ENCODE measurements at regions not wholly inside any gene's neighbourhood (a gene's known extent, or its start where the extent isn't known, plus 50 kb on each side); places are given as distances from the start of the nearest gene placed in this dataset.

GRCh38 chr3:189389346-189389745 lies 217.6 kb downstream of the TPRG1 start:
- H4K20me1 ChIP-seq (replicated peaks; ENCODE audit: control insufficient read depth, insufficient read depth, low read length): no peaks in the 10 kb centered on the region
- intact Hi-C loops (cut with micrococcal nuclease): no loop called here
- TF ChIP-seq GABPB2 (CRISPR knock-in tag; conservative IDR thresholded peaks at IDR 0.05) (no peak), RBM34 (IDR thresholded peaks at IDR 0.05; ENCODE audit: borderline replicate concordance, insufficient read depth, low read length) (no peak), OTX1 (CRISPR knock-in tag; IDR thresholded peaks at IDR 0.05) (no peak), CTBP1 (IDR thresholded peaks at IDR 0.05; ENCODE audit: borderline replicate concordance) (no peak), TRIM28 (IDR thresholded peaks at IDR 0.05) (no peak), KAT7 (CRISPR knock-in tag; IDR thresholded peaks at IDR 0.05; ENCODE audit: borderline replicate concordance) (no peak), POLR2B (IDR thresholded peaks at IDR 0.05; ENCODE audit: low read depth, partially characterized antibody) (no peak), SOX6 (IDR thresholded peaks at IDR 0.05) (no peak), NRF1 (conservative IDR thresholded peaks at IDR 0.05 in 1 of 2, IDR thresholded peaks at IDR 0.05 in 1 of 2) (no peak), ZEB2 (IDR thresholded peaks at IDR 0.05) (no peak), ELF1 (tag; IDR thresholded peaks at IDR 0.05) (no peak), TBP (optimal IDR thresholded peaks at IDR 0.05; ENCODE audit: low read depth, low read length) (no peak), ZNF445 (CRISPR knock-in tag; IDR thresholded peaks at IDR 0.05; ENCODE audit: low read depth) (no peak), HSF4 (CRISPR knock-in tag; IDR thresholded peaks at IDR 0.05; ENCODE audit: borderline replicate concordance) (no peak), ZNF134 (CRISPR knock-in tag; conservative IDR thresholded peaks at IDR 0.05) (no peak)
- TF ChIP-seq, protein P1, sequence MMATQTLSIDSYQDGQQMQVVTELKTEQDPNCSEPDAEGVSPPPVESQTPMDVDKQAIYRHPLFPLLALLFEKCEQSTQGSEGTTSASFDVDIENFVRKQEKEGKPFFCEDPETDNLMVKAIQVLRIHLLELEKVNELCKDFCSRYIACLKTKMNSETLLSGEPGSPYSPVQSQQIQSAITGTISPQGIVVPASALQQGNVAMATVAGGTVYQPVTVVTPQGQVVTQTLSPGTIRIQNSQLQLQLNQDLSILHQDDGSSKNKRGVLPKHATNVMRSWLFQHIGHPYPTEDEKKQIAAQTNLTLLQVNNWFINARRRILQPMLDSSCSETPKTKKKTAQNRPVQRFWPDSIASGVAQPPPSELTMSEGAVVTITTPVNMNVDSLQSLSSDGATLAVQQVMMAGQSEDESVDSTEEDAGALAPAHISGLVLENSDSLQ (IDR thresholded peaks at IDR 0.05): no peak
- TF ChIP-seq, protein P2, sequence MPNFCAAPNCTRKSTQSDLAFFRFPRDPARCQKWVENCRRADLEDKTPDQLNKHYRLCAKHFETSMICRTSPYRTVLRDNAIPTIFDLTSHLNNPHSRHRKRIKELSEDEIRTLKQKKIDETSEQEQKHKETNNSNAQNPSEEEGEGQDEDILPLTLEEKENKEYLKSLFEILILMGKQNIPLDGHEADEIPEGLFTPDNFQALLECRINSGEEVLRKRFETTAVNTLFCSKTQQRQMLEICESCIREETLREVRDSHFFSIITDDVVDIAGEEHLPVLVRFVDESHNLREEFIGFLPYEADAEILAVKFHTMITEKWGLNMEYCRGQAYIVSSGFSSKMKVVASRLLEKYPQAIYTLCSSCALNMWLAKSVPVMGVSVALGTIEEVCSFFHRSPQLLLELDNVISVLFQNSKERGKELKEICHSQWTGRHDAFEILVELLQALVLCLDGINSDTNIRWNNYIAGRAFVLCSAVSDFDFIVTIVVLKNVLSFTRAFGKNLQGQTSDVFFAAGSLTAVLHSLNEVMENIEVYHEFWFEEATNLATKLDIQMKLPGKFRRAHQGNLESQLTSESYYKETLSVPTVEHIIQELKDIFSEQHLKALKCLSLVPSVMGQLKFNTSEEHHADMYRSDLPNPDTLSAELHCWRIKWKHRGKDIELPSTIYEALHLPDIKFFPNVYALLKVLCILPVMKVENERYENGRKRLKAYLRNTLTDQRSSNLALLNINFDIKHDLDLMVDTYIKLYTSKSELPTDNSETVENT (CRISPR knock-in tag; IDR thresholded peaks at IDR 0.05): no peak
- TF ChIP-seq, protein P3, sequence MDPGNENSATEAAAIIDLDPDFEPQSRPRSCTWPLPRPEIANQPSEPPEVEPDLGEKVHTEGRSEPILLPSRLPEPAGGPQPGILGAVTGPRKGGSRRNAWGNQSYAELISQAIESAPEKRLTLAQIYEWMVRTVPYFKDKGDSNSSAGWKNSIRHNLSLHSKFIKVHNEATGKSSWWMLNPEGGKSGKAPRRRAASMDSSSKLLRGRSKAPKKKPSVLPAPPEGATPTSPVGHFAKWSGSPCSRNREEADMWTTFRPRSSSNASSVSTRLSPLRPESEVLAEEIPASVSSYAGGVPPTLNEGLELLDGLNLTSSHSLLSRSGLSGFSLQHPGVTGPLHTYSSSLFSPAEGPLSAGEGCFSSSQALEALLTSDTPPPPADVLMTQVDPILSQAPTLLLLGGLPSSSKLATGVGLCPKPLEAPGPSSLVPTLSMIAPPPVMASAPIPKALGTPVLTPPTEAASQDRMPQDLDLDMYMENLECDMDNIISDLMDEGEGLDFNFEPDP (CRISPR knock-in tag; IDR thresholded peaks at IDR 0.05): no peak
- TF ChIP-seq, protein P4, sequence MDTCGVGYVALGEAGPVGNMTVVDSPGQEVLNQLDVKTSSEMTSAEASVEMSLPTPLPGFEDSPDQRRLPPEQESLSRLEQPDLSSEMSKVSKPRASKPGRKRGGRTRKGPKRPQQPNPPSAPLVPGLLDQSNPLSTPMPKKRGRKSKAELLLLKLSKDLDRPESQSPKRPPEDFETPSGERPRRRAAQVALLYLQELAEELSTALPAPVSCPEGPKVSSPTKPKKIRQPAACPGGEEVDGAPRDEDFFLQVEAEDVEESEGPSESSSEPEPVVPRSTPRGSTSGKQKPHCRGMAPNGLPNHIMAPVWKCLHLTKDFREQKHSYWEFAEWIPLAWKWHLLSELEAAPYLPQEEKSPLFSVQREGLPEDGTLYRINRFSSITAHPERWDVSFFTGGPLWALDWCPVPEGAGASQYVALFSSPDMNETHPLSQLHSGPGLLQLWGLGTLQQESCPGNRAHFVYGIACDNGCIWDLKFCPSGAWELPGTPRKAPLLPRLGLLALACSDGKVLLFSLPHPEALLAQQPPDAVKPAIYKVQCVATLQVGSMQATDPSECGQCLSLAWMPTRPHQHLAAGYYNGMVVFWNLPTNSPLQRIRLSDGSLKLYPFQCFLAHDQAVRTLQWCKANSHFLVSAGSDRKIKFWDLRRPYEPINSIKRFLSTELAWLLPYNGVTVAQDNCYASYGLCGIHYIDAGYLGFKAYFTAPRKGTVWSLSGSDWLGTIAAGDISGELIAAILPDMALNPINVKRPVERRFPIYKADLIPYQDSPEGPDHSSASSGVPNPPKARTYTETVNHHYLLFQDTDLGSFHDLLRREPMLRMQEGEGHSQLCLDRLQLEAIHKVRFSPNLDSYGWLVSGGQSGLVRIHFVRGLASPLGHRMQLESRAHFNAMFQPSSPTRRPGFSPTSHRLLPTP (IDR thresholded peaks at IDR 0.05; ENCODE audit: borderline replicate concordance, extremely low read depth, insufficient read length): no peak

More at GRCh38 chr3:189389346-189389745, 217.6 kb downstream of the TPRG1 start:
- ChIA-PET CTCF (ENCODE audit: low intra/inter-chr PET ratio) (no interaction called here), POLR2A (no interaction called here)
- DNase-seq (ENCODE audit: extremely low read depth in 1 of 4, low spot score in 3 of 4): no peak
- no peaks in the 10 kb centered on the region for H3K9me1 ChIP-seq (ENCODE audit: control insufficient read depth, insufficient read depth, low read length)
- H3K27me3 ChIP-seq (ENCODE audit: control insufficient read depth in 2 of 2, insufficient read depth in 2 of 2, low read length in 2 of 2): no peaks in the 10 kb centered on the region
- H3K27ac ChIP-seq (ENCODE audit: extremely low read depth, low read depth, low read length): no peak overlapping the region
- no peak for ATAC-seq
- H3K4me3 ChIP-seq: no peak overlapping the region
- H2AFZ ChIP-seq (ENCODE audit: low read depth, low read length): no peak overlapping the region
- no peak overlapping the region for H3K4me2 ChIP-seq (ENCODE audit: insufficient read depth, low read length)
- no peak overlapping the region for H3K9ac ChIP-seq (ENCODE audit: insufficient read depth in 1 of 2, low read depth in 2 of 2, low read length in 2 of 2)
- BruUV-seq (replicated peaks): no TSS peak
- WGBS (ENCODE audit: insufficient coverage, low coverage, missing lambda C conversion rate): 2% methylated on average over 4 of the region's 4 CpGs
- H3K9me3 ChIP-seq (replicated peaks; ENCODE audit: control insufficient read depth, insufficient read depth, low read depth, low read length): no peaks in the 10 kb centered on the region
- in situ Hi-C loops (cut with MboI): no loop called here
- H3K4me1 ChIP-seq (replicated peaks in 1 of 2; ENCODE audit: control insufficient read depth in 2 of 2, insufficient read depth in 2 of 2, low read length in 2 of 2): no peaks in the 10 kb centered on the region
- H3K79me2 ChIP-seq (ENCODE audit: control insufficient read depth, insufficient read depth, low read length): no peaks in the 10 kb centered on the region
- no peaks in the 10 kb centered on the region for H3K36me3 ChIP-seq (ENCODE audit: control insufficient read depth, insufficient read depth, low read length)
- no peak for FAIRE-seq

Data from K562 (cell line).